ENCODE measurements at regions not wholly inside any gene's neighbourhood (a gene's known extent, or its start where the extent isn't known, plus 50 kb on each side); places are given as distances from the start of the nearest gene placed in this dataset.

- no peak for DNase-seq (ENCODE audit: low read depth, low spot score)
Observed at GRCh38 chr16:54707813-54708212, 222.9 kb upstream of the IRX5 start.

GRCh38 chr16:54706406-54706805 lies 224.3 kb upstream of the IRX5 start:
- no peak for DNase-seq (ENCODE audit: low read depth, low spot score)
- H3K4me3 ChIP-seq (ENCODE audit: low read depth, low read length), result no peak overlapping the region
- in situ Hi-C loops (cut with HindIII; ENCODE audit: low sequenced_read_pairs), result no loop called here
- no peak for TF ChIP-seq CTCF (IDR thresholded peaks at IDR 0.05; ENCODE audit: low read depth, low read length)

More at GRCh38 chr16:54707813-54708212, 222.9 kb upstream of the IRX5 start:
- no peak for TF ChIP-seq CTCF (IDR thresholded peaks at IDR 0.05; ENCODE audit: low read depth, low read length)
- in situ Hi-C loops (cut with HindIII; ENCODE audit: low sequenced_read_pairs), result no loop called here
- H3K4me3 ChIP-seq (ENCODE audit: low read depth, low read length), result no peak overlapping the region

GRCh38 chr16:54703339-54703738 lies 227.3 kb upstream of the IRX5 start:
- no peak overlapping the region for H3K4me3 ChIP-seq (ENCODE audit: low read depth, low read length)
- no peak for DNase-seq (ENCODE audit: low read depth, low spot score)
- TF ChIP-seq CTCF (IDR thresholded peaks at IDR 0.05; ENCODE audit: low read depth, low read length), result no peak
- in situ Hi-C loops (cut with HindIII; ENCODE audit: low sequenced_read_pairs), result no loop called here

GRCh38 chr16:54699656-54700055 lies 231.0 kb upstream of the IRX5 start:
- no peak for DNase-seq (ENCODE audit: low read depth, low spot score)
- no peak for TF ChIP-seq CTCF (IDR thresholded peaks at IDR 0.05; ENCODE audit: low read depth, low read length)
- in situ Hi-C loops (cut with HindIII; ENCODE audit: low sequenced_read_pairs), result no loop called here
- no peak overlapping the region for H3K4me3 ChIP-seq (ENCODE audit: low read depth, low read length)

GRCh38 chr16:54697677-54698076 lies 233.0 kb upstream of the IRX5 start:
- no peak for DNase-seq (ENCODE audit: low read depth, low spot score)
- TF ChIP-seq CTCF (IDR thresholded peaks at IDR 0.05; ENCODE audit: low read depth, low read length), result no peak
- no peak overlapping the region for H3K4me3 ChIP-seq (ENCODE audit: low read depth, low read length)
- in situ Hi-C loops (cut with HindIII; ENCODE audit: low sequenced_read_pairs), result no loop called here

- in situ Hi-C loops (cut with HindIII; ENCODE audit: low sequenced_read_pairs), result no loop called here
- H3K4me3 ChIP-seq (ENCODE audit: low read depth, low read length), result no peak overlapping the region
- DNase-seq (ENCODE audit: low read depth, low spot score), result no peak
- no peak for TF ChIP-seq CTCF (IDR thresholded peaks at IDR 0.05; ENCODE audit: low read depth, low read length)
Observed at GRCh38 chr16:54696970-54697369, 233.7 kb upstream of the IRX5 start.

- no peak for DNase-seq (ENCODE audit: low read depth, low spot score)
- in situ Hi-C loops (cut with HindIII; ENCODE audit: low sequenced_read_pairs), result no loop called here
- TF ChIP-seq CTCF (IDR thresholded peaks at IDR 0.05; ENCODE audit: low read depth, low read length), result no peak
- H3K4me3 ChIP-seq (ENCODE audit: low read depth, low read length), result no peak overlapping the region
Observed at GRCh38 chr16:54696522-54696921, 234.1 kb upstream of the IRX5 start.

Data from astrocyte of the spinal cord (primary cell).